ENCODE measurements at regions not wholly inside any gene's neighbourhood (a gene's known extent, or its start where the extent isn't known, plus 50 kb on each side); places are given as distances from the start of the nearest gene placed in this dataset.

- TF ChIP-seq CTCF (conservative IDR thresholded peaks at IDR 0.05 in 1 of 2, IDR thresholded peaks at IDR 0.05 in 1 of 2; ENCODE audit: extremely low read depth in 1 of 2, insufficient read depth in 1 of 2, low read depth in 1 of 2, low read length in 2 of 2): no peak
- TF ChIP-seq EZH2 (IDR thresholded peaks at IDR 0.05; ENCODE audit: borderline replicate concordance, low read length): no peak
Measured at GRCh38 chr13:36549755-36550154, 117.5 kb downstream of the CCNA1 start.

Measured in mammary epithelial cell (primary cell).